H9 (cell line): ENCODE measurements at regions not wholly inside any gene's neighbourhood (a gene's known extent, or its start where the extent isn't known, plus 50 kb on each side); places are given as distances from the start of the nearest gene placed in this dataset.
A peak's percentile ranks its signal among the peaks of the same experiment; 100 is the strongest.

Experiments used
- DNase-seq: peaks from one replicate; pipeline ENCODE4 v3.0.0-alpha.2; 2017
- H2AFZ ChIP-seq: one replicate; pipeline ENCODE4 v1.6.1; 2013; ENCODE audit warnings: mild to moderate bottlenecking, low read length, control low read depth, moderate library complexity
- H2AK5ac ChIP-seq: 2 replicates; pipeline ENCODE4 v1.6.1; 2013; ENCODE audit warnings: low read length, control low read depth, mixed read lengths; ENCODE audit not compliant: insufficient read length
- H2BK120ac ChIP-seq: one replicate; pipeline ENCODE4 v1.6.1; 2013; ENCODE audit warnings: low read depth, mild to moderate bottlenecking, low read length, control low read depth, inconsistent platforms; ENCODE audit not compliant: poor library complexity, severe bottlenecking
- H2BK12ac ChIP-seq: 2 replicates; pipeline ENCODE4 v1.6.1; 2013; ENCODE audit warnings: low read length, control low read depth, mixed read lengths, low read depth; ENCODE audit not compliant: insufficient read length
- H2BK15ac ChIP-seq: 2 replicates; pipeline ENCODE4 v1.6.1; 2013; ENCODE audit warnings: low read depth, low read length, control low read depth
- H2BK20ac ChIP-seq: one replicate; pipeline ENCODE4 v1.6.1; 2013; ENCODE audit warnings: low read depth, mild to moderate bottlenecking, low read length, control low read depth, inconsistent platforms; ENCODE audit not compliant: poor library complexity, severe bottlenecking
- H2BK5ac ChIP-seq: 2 replicates; pipeline ENCODE4 v1.6.1; 2013; ENCODE audit warnings: low read length, control low read depth, mixed read lengths; ENCODE audit not compliant: insufficient read length
- H3K14ac ChIP-seq: 2 replicates; pipeline ENCODE4 v1.6.1; 2013; ENCODE audit warnings: low read length, control low read depth; ENCODE audit not compliant: insufficient read depth
- H3K18ac ChIP-seq: 2 replicates; pipeline ENCODE4 v1.6.1; 2013; ENCODE audit warnings: low read depth, mild to moderate bottlenecking, mixed read lengths, low read length, control low read depth; ENCODE audit not compliant: insufficient read length
- H3K23ac ChIP-seq: 2 replicates; pipeline ENCODE4 v1.6.1; 2013; ENCODE audit warnings: low read length, control low read depth, mixed read lengths, low read depth; ENCODE audit not compliant: insufficient read length
- H3K23me2 ChIP-seq: 2 replicates; pipeline ENCODE4 v1.6.1; 2013; ENCODE audit warnings: low read depth, mild to moderate bottlenecking, mixed read lengths, low read length, control low read depth; ENCODE audit not compliant: insufficient read length, poor library complexity, severe bottlenecking
- H3K27ac ChIP-seq: 2 replicates; pipeline ENCODE4 v1.5.1; 2013; ENCODE audit warnings: low read length, control low read depth, mixed read lengths, low read depth; ENCODE audit not compliant: insufficient read length
- H3K27me3 ChIP-seq: 2 replicates; pipeline ENCODE4 v1.6.1; 2013; ENCODE audit warnings: low read length, control low read depth, inconsistent platforms; ENCODE audit not compliant: insufficient read depth
- H3K4ac ChIP-seq: 2 replicates; pipeline ENCODE4 v1.6.1; 2013; ENCODE audit warnings: low read depth, mild to moderate bottlenecking, control low read depth, inconsistent platforms, low read length, moderate library complexity
- H3K4me1 ChIP-seq: 2 replicates; pipeline ENCODE4 v1.6.1; 2013; ENCODE audit warnings: low read length, control low read depth, inconsistent platforms; ENCODE audit not compliant: insufficient read depth
- H3K4me2 ChIP-seq: 2 replicates; pipeline ENCODE4 v1.6.1; 2013; ENCODE audit warnings: low read length, control low read depth, mixed read lengths; ENCODE audit not compliant: insufficient read length, insufficient read depth
- H3K56ac ChIP-seq: 2 replicates; pipeline ENCODE4 v1.6.1; 2013; ENCODE audit warnings: low read depth, mild to moderate bottlenecking, mixed read lengths, low read length, control low read depth; ENCODE audit not compliant: insufficient read length
- H3K79me1 ChIP-seq: 2 replicates; pipeline ENCODE4 v1.6.1; 2013; ENCODE audit warnings: low read depth, mild to moderate bottlenecking, moderate library complexity, low read length, control low read depth, inconsistent platforms; ENCODE audit not compliant: insufficient read depth, poor library complexity, severe bottlenecking
- H3K79me2 ChIP-seq: 2 replicates; pipeline ENCODE4 v1.6.1; 2013; ENCODE audit warnings: low read length, control low read depth, inconsistent platforms; ENCODE audit not compliant: insufficient read depth
- H3K9ac ChIP-seq: 2 replicates; pipeline ENCODE4 v1.6.1; 2013; ENCODE audit warnings: low read length, control low read depth, mixed read lengths; ENCODE audit not compliant: insufficient read length; ENCODE audit errors: extremely low read depth
- H3K9me3 ChIP-seq: one replicate; pipeline ENCODE4 v1.6.1; 2013; ENCODE audit warnings: low read depth, low read length, inconsistent platforms; ENCODE audit not compliant: control insufficient read depth
- H3T11ph ChIP-seq: one replicate; pipeline ENCODE4 v1.6.1; 2013; ENCODE audit warnings: mild to moderate bottlenecking, low read length, control low read depth, inconsistent platforms
- H4K20me1 ChIP-seq: one replicate; pipeline ENCODE4 v1.6.1; 2013; ENCODE audit not compliant: control insufficient read depth, insufficient read length, insufficient read depth
- H4K5ac ChIP-seq: 2 replicates; pipeline ENCODE4 v1.6.1; 2013; ENCODE audit warnings: low read depth, mild to moderate bottlenecking, mixed read lengths, low read length, control low read depth; ENCODE audit not compliant: insufficient read length
- H4K8ac ChIP-seq: replicated peaks from 2 replicates; pipeline ENCODE4 v1.6.1; 2013; ENCODE audit warnings: low read length, control low read depth, mixed read lengths, low read depth; ENCODE audit not compliant: insufficient read length
- H4K91ac ChIP-seq: 2 replicates; pipeline ENCODE4 v1.6.1; 2013; ENCODE audit warnings: low read depth, mild to moderate bottlenecking, moderate library complexity, mixed read lengths, low read length, control low read depth; ENCODE audit not compliant: insufficient read length
- H3K27ac Mint-ChIP-seq, 3 experiments: 2 replicates in 2 of 3; 3 replicates in 1 of 3; pipeline ENCODE4 v1.8.0; 2020 to 2021; ENCODE audit warnings: mixed read lengths in 3 of 3, mild to moderate bottlenecking in 1 of 3, moderate library complexity in 1 of 3
- H3K27me3 Mint-ChIP-seq: 2 replicates; pipeline ENCODE4 v1.8.0; 2021; ENCODE audit warnings: low read depth, mild to moderate bottlenecking, moderate library complexity, mixed read lengths
- H3K36me3 Mint-ChIP-seq, 3 experiments: 2 replicates in 2 of 3; 3 replicates in 1 of 3; pipeline ENCODE4 v1.8.0; 2020 to 2021; ENCODE audit warnings: low read depth in 3 of 3, mixed read lengths in 3 of 3; ENCODE audit not compliant: insufficient read depth in 1 of 3
- H3K4me1 Mint-ChIP-seq, 2 experiments: 2 replicates each; pipeline ENCODE4 v1.8.0; 2020; ENCODE audit warnings: mixed read lengths in 2 of 2
- H3K4me3 Mint-ChIP-seq, 2 experiments: 2 replicates in 1 of 2; 3 replicates in 1 of 2; pipeline ENCODE4 v1.8.0; 2020 to 2021; ENCODE audit warnings: mild to moderate bottlenecking in 2 of 2, mixed read lengths in 2 of 2, moderate library complexity in 1 of 2
- H3K9me3 Mint-ChIP-seq, 2 experiments: 2 replicates in 1 of 2; 3 replicates in 1 of 2; pipeline ENCODE4 v1.8.0; 2020; ENCODE audit warnings: mild to moderate bottlenecking in 2 of 2, mixed read lengths in 2 of 2, moderate library complexity in 1 of 2
- CTCF ChIP-seq: fragments of 200-600 bp; sonication (generic); conservative IDR thresholded peaks from 3 replicates; pipeline ENCODE4 v1.8.0; 2021; ENCODE audit warnings: antibody characterized with exemption, mild to moderate bottlenecking
- WGBS: extraction: QIAGEN DNeasy Blood & Tissue Kit; methylation state at CpG from one replicate; pipeline ENCODE4 v1.1.7; 2013; ENCODE audit warnings: missing lambda C conversion rate, low lambda C conversion rate, mixed read lengths; ENCODE audit not compliant: insufficient read length; ENCODE audit errors: extremely low coverage; 5-methylcytosine and 5-hydroxymethylcytosine counted together

- no peak overlapping the region for H3K27ac Mint-ChIP-seq
- no peak overlapping the region for H3K9ac ChIP-seq
- no peak overlapping the region for H2BK12ac ChIP-seq
- H2BK15ac ChIP-seq, result no peak overlapping the region
- H3K4me3 Mint-ChIP-seq, result no peak overlapping the region
- no peak for TF ChIP-seq CTCF
- no peak overlapping the region for H4K5ac ChIP-seq
- H3K23me2 ChIP-seq, result no peaks in the 10 kb centered on the region
- peaks cover 49% of the 10 kb centered on the region for H3K27me3 Mint-ChIP-seq
- H3K9me3 ChIP-seq, result peaks cover 18% of the 10 kb centered on the region
- H3K9me3 Mint-ChIP-seq, result peaks cover 28 to 35% of the 10 kb centered on the region in 2 experiments
- H2BK5ac ChIP-seq, result no peak overlapping the region
- peaks cover 6 to 16% (median 6%) of the 10 kb centered on the region in 3 experiments for H3K36me3 Mint-ChIP-seq
- H2BK120ac ChIP-seq, result no peak overlapping the region
- no peak overlapping the region for H3K27ac ChIP-seq
- no peak overlapping the region for H3K4ac ChIP-seq
- WGBS, result no CpG with 5 or more reads among the region's 16 CpGs
- H4K20me1 ChIP-seq, result no peaks in the 10 kb centered on the region
- H3K27me3 ChIP-seq, result no peaks in the 10 kb centered on the region
- no peak overlapping the region for H3K4me2 ChIP-seq
- no peak overlapping the region for H4K91ac ChIP-seq
- DNase-seq, result peak; percentile 9
- H2BK20ac ChIP-seq, result no peak overlapping the region
- no peak overlapping the region for H3K14ac ChIP-seq
- no peak overlapping the region for H2AK5ac ChIP-seq
- no peak overlapping the region for H3K18ac ChIP-seq
- no peak overlapping the region for H4K8ac ChIP-seq
- no peak overlapping the region for H3K23ac ChIP-seq
- H2AFZ ChIP-seq, result no peak overlapping the region
- H3K79me1 ChIP-seq, result no peaks in the 10 kb centered on the region
- no peaks in the 10 kb centered on the region for H3K4me1 ChIP-seq
- no peak overlapping the region for H3T11ph ChIP-seq
- no peaks in the 10 kb centered on the region for H3K79me2 ChIP-seq
- H3K56ac ChIP-seq, result no peak overlapping the region
- no peaks in the 10 kb centered on the region for H3K4me1 Mint-ChIP-seq
Observed at GRCh38 chr22:49214976-49215375, 612.7 kb downstream of the BRD1 start.
